GM23338 (cell line): ENCODE measurements at regions not wholly inside any gene's neighbourhood (a gene's known extent, or its start where the extent isn't known, plus 50 kb on each side); places are given as distances from the start of the nearest gene placed in this dataset.

ENCODE experiments used
- CTCF ChIP-seq, 2 experiments: fragments of 200-600 bp in 1 of 2; sonication (generic) in 1 of 2; conservative IDR thresholded peaks; 2 replicates each; pipeline versions ENCODE4 v1.5.1 to v1.6.1; 2016 to 2017; ENCODE audit warnings: antibody characterized with exemption in 2 of 2, low read depth in 2 of 2, mild to moderate bottlenecking in 2 of 2, moderate library complexity in 1 of 2
- POLR2AphosphoS5 ChIP-seq: IDR thresholded peaks from 2 replicates; pipeline ENCODE4 v1.6.1; 2016; ENCODE audit warnings: antibody characterized with exemption, low read depth
- REST ChIP-seq: IDR thresholded peaks from one replicate; pipeline ENCODE4 v1.6.1; 2018; ENCODE audit warnings: antibody characterized with exemption; ENCODE audit not compliant: unreplicated experiment

- no peak for TF ChIP-seq CTCF (conservative IDR thresholded peaks at IDR 0.05; ENCODE audit: low read depth in 2 of 2)
- no peak for TF ChIP-seq REST
- TF ChIP-seq POLR2AphosphoS5: no peak
Observed at GRCh38 chr2:575727-576236, 101.4 kb downstream of the TMEM18 start.
